Liver (tissue), 8 donors: ENCODE measurements at regions not wholly inside any gene's neighbourhood (a gene's known extent, or its start where the extent isn't known, plus 50 kb on each side); places are given as distances from the start of the nearest gene placed in this dataset.

Source experiments
- DNase-seq: peaks from one replicate; pipeline ENCODE4 v3.0.0-alpha.2; 2017; ENCODE audit warnings: low spot score
- H3K27ac ChIP-seq, 2 donors: one replicate each; pipeline ENCODE4 v1.7.0; 2013; ENCODE audit warnings: inconsistent platforms in 2 of 2, low read length in 2 of 2, control low read depth in 1 of 2, low read depth in 1 of 2, mild to moderate bottlenecking in 1 of 2
- H3K27me3 ChIP-seq, 4 donors: one replicate each; pipeline versions ENCODE4 v1.6.1 to v1.7.0; 2013; ENCODE audit warnings: low read length in 3 of 4, inconsistent platforms in 1 of 4, mild to moderate bottlenecking in 1 of 4, moderate library complexity in 1 of 4; ENCODE audit not compliant: control insufficient read depth in 4 of 4, insufficient read depth in 4 of 4
- H3K36me3 ChIP-seq, 4 donors: one replicate each; pipeline versions ENCODE4 v1.6.1 to v1.7.0; 2013; ENCODE audit warnings: low read length in 3 of 4, mild to moderate bottlenecking in 3 of 4, low read depth in 1 of 4, moderate library complexity in 1 of 4; ENCODE audit not compliant: control insufficient read depth in 4 of 4, insufficient read depth in 3 of 4
- H3K4me1 ChIP-seq, 4 donors: one replicate each; pipeline versions ENCODE4 v1.6.1 to v1.7.0; 2013; ENCODE audit warnings: low read length in 3 of 4, mild to moderate bottlenecking in 3 of 4, moderate library complexity in 1 of 4; ENCODE audit not compliant: control insufficient read depth in 4 of 4, insufficient read depth in 4 of 4
- H3K4me3 ChIP-seq, 3 donors: one replicate each; pipeline versions ENCODE4 v1.6.1 to v1.7.0; 2013; ENCODE audit warnings: low read length in 3 of 3, control low read depth in 1 of 3, low read depth in 1 of 3, mild to moderate bottlenecking in 1 of 3
- H3K9ac ChIP-seq, 2 donors: one replicate each; pipeline ENCODE4 v1.7.0; 2013; ENCODE audit warnings: low read length in 2 of 2, mild to moderate bottlenecking in 2 of 2, moderate library complexity in 2 of 2, control low read depth in 1 of 2, low read depth in 1 of 2
- H3K9me3 ChIP-seq, 4 donors: one replicate each; pipeline versions ENCODE4 v1.6.1 to v1.7.0; 2013; ENCODE audit warnings: low read length in 3 of 4; ENCODE audit not compliant: control insufficient read depth in 4 of 4
- CTCF ChIP-seq: fragments of 150-350 bp; IDR thresholded peaks from 2 replicates; pipeline ENCODE4 v1.5.1; 2017; ENCODE audit warnings: improper control_type of control experiment, low read depth, low read length; ENCODE audit not compliant: missing input control
- EGR1 ChIP-seq, 2 donors: IDR thresholded peaks; 2 replicates each; pipeline ENCODE4 v1.6.1; 2016 to 2018; ENCODE audit warnings: antibody characterized with exemption in 2 of 2, low read depth in 2 of 2
- FOXA1 ChIP-seq: IDR thresholded peaks from 2 replicates; pipeline ENCODE4 v1.6.1; 2016; ENCODE audit warnings: antibody characterized with exemption
- FOXA2 ChIP-seq: IDR thresholded peaks from 2 replicates; pipeline ENCODE4 v1.6.1; 2016; ENCODE audit warnings: antibody characterized with exemption
- GABPA ChIP-seq, 2 donors: IDR thresholded peaks in 1 of 2; conservative IDR thresholded peaks in 1 of 2; 2 replicates each; pipeline ENCODE4 v1.6.1; 2016; ENCODE audit warnings: antibody characterized with exemption in 2 of 2, mild to moderate bottlenecking in 1 of 2, moderate library complexity in 1 of 2
- HNF4A ChIP-seq, 2 donors: conservative IDR thresholded peaks; 2 replicates each; pipeline ENCODE4 v1.6.1; 2016; ENCODE audit warnings: antibody characterized with exemption in 2 of 2, mild to moderate bottlenecking in 2 of 2
- HNF4G ChIP-seq: IDR thresholded peaks from 2 replicates; pipeline ENCODE4 v1.6.1; 2016; ENCODE audit warnings: antibody characterized with exemption
- JUND ChIP-seq, 2 donors: IDR thresholded peaks; 2 replicates each; pipeline ENCODE4 v1.6.1; 2016; ENCODE audit warnings: antibody characterized with exemption in 2 of 2
- MAX ChIP-seq: IDR thresholded peaks from 2 replicates; pipeline ENCODE4 v1.6.1; 2016; ENCODE audit warnings: antibody characterized with exemption
- NR2F2 ChIP-seq: IDR thresholded peaks from 2 replicates; pipeline ENCODE4 v1.6.1; 2016; ENCODE audit warnings: antibody characterized with exemption
- RAD21 ChIP-seq, 2 donors: IDR thresholded peaks; 2 replicates each; pipeline ENCODE4 v1.6.1; 2016; ENCODE audit warnings: antibody characterized with exemption in 2 of 2, mild to moderate bottlenecking in 2 of 2
- SP1 ChIP-seq: IDR thresholded peaks from 2 replicates; pipeline ENCODE4 v1.6.1; 2018; ENCODE audit warnings: antibody characterized with exemption, mild to moderate bottlenecking
- TAF1 ChIP-seq: conservative IDR thresholded peaks from 2 replicates; pipeline ENCODE4 v1.6.1; 2016; ENCODE audit warnings: antibody characterized with exemption, mild to moderate bottlenecking
- YY1 ChIP-seq: IDR thresholded peaks from 2 replicates; pipeline ENCODE4 v1.6.1; 2016; ENCODE audit warnings: antibody characterized with exemption, mild to moderate bottlenecking
- ZBTB33 ChIP-seq: IDR thresholded peaks from 2 replicates; pipeline ENCODE4 v1.6.1; 2016; ENCODE audit warnings: antibody characterized with exemption
- WGBS: extraction: QIAGEN DNeasy Blood & Tissue Kit; methylation state at CpG from one replicate; pipeline ENCODE4 v1.1.7; 2013; 5-methylcytosine and 5-hydroxymethylcytosine counted together
- donor health status: healthy.
- donor health status: healthy.
- donor health status: healthy.
- donor health status: healthy.
- donor health status: healthy.

- DNase-seq: no peak
- Histone ChIP-seq H3K36me3 (no peaks in the 10 kb centered on the region), H3K9me3 (no peaks in the 10 kb centered on the region), H3K4me1 (no peaks in the 10 kb centered on the region), H3K9ac (no peak overlapping the region), H3K4me3 (no peak overlapping the region), H3K27ac (no peak overlapping the region), H3K27me3 (no peaks in the 10 kb centered on the region)
- WGBS: 93% methylated on average over 6 of the region's 6 CpGs
- TF ChIP-seq FOXA1: no peak
- no peak for TF ChIP-seq TAF1
- no peak for TF ChIP-seq MAX
- TF ChIP-seq GABPA (IDR thresholded peaks at IDR 0.05 in 1 of 2, conservative IDR thresholded peaks at IDR 0.05 in 1 of 2): no peak
- TF ChIP-seq NR2F2: no peak
Observed at GRCh38 chr15:39238443-39238842, 342.4 kb upstream of the THBS1 start.

GRCh38 chr15:39239562-39239961 is 341.3 kb upstream of the THBS1 start:
- H3K27ac ChIP-seq: no peak overlapping the region
- DNase-seq: no peak
- no peak overlapping the region for H3K9ac ChIP-seq
- H3K36me3 ChIP-seq: no peaks in the 10 kb centered on the region
- WGBS: 81% methylated on average over 1 of the region's 1 CpG
- H3K9me3 ChIP-seq: no peaks in the 10 kb centered on the region
- TF ChIP-seq YY1 (no peak), EGR1 (IDR thresholded peaks at IDR 0.05; ENCODE audit: low read depth in 2 of 2) (no peak), SP1 (no peak), FOXA2 (no peak), CTCF (no peak), RAD21 (IDR thresholded peaks at IDR 0.05) (no peak)
- no peak overlapping the region for H3K4me3 ChIP-seq
- H3K4me1 ChIP-seq: no peaks in the 10 kb centered on the region
- H3K27me3 ChIP-seq: no peaks in the 10 kb centered on the region

- H3K27me3 ChIP-seq: no peaks in the 10 kb centered on the region
- no peak overlapping the region for H3K9ac ChIP-seq
- no peak overlapping the region for H3K4me3 ChIP-seq
- no peak for DNase-seq
- no peak overlapping the region for H3K27ac ChIP-seq
- H3K9me3 ChIP-seq: no peaks in the 10 kb centered on the region
- no peak for TF ChIP-seq HNF4A (conservative IDR thresholded peaks at IDR 0.05)
- TF ChIP-seq YY1: no peak
- no peak for TF ChIP-seq HNF4G
- no peak for TF ChIP-seq JUND (IDR thresholded peaks at IDR 0.05)
- TF ChIP-seq ZBTB33: no peak
- TF ChIP-seq GABPA (IDR thresholded peaks at IDR 0.05 in 1 of 2, conservative IDR thresholded peaks at IDR 0.05 in 1 of 2): no peak
- no peak for TF ChIP-seq TAF1
- TF ChIP-seq NR2F2: no peak
- no peak for TF ChIP-seq CTCF
- no peak for TF ChIP-seq FOXA1
- TF ChIP-seq RAD21 (IDR thresholded peaks at IDR 0.05): no peak
- no peaks in the 10 kb centered on the region for H3K36me3 ChIP-seq
- no peaks in the 10 kb centered on the region for H3K4me1 ChIP-seq
Observed at GRCh38 chr15:39242345-39242744, 338.5 kb upstream of the THBS1 start.
